Neural cell (in vitro differentiated cells): ENCODE measurements at regions not wholly inside any gene's neighbourhood (a gene's known extent, or its start where the extent isn't known, plus 50 kb on each side); places are given as distances from the start of the nearest gene placed in this dataset.

ENCODE experiments used
- EP300 ChIP-seq: fragments of 450-650 bp; conservative IDR thresholded peaks from 2 replicates; pipeline ENCODE4 v1.6.1; 2014; ENCODE audit warnings: antibody characterized with exemption, mild to moderate bottlenecking, moderate library complexity; ENCODE audit not compliant: poor library complexity, severe bottlenecking
- EZH2 ChIP-seq: fragments of 200-600, 300-800 bp; shearing (Covaris generic), sonication (generic); IDR thresholded peaks from 2 replicates; pipeline ENCODE4 v1.6.1; 2014; ENCODE audit warnings: antibody characterized with exemption, low read length, borderline replicate concordance, mild to moderate bottlenecking; ENCODE audit not compliant: insufficient read depth, poor library complexity, severe bottlenecking
- POLR2AphosphoS5 ChIP-seq: IDR thresholded peaks from 2 replicates; pipeline ENCODE4 v1.6.1; 2012
- SMC3 ChIP-seq: fragments of 450-650 bp; conservative IDR thresholded peaks from 2 replicates; pipeline ENCODE4 v1.6.1; 2014; ENCODE audit warnings: antibody characterized with exemption, mild to moderate bottlenecking, moderate library complexity; ENCODE audit not compliant: poor library complexity
- TAF1 ChIP-seq: IDR thresholded peaks from 2 replicates; pipeline ENCODE4 v1.6.1; 2012; ENCODE audit warnings: low read depth
- TF ChIP-seq, protein P1 (sequence below): fragments of 450-650 bp; IDR thresholded peaks from 2 replicates; pipeline ENCODE4 v1.5.1; 2014; ENCODE audit warnings: antibody characterized with exemption, mild to moderate bottlenecking, moderate library complexity; ENCODE audit not compliant: poor library complexity, severe bottlenecking

DNA sequence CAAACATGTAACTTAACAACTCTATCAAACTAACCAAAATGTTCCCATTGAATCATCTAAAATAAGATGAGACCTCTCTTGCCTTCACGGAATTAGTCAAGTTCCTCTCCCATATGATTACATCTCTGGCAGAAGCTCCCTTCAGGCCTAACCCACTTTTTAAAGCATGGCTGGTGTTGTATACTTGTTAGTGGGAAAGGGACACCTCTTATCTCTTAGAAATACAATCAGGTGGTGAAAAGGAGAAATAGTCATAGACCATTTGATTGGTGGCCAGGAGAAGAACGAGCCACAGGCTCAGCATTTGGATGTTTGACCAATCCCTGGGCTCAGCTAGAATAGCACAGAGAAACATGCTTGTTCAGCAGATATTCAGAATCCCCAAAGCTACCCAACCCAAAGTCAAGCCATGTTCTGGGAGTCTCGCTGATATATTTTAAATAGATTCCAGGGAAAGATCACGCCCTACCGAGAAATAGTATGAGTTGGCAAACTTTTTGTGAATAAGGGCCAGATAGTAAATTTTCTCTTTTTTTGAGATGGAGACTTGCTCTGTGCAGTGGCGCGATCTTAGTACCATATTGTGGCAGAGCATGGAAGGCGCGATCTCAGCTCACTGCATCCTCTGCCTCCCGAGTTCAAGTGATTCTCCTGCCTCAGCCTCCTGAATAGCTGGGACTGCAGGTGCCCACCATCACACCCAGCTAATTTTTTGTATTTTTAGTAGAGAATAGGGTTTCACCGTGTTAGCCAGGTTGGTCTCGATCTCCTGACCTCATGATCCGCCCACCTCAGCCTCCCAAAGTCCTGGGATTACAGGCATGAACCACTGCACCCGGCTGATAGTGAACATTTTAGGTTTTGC lies 126.3 kb upstream of the MYLIP start:
- TF ChIP-seq TAF1 (no peak), EZH2 (no peak), POLR2AphosphoS5 (no peak), SMC3 (no peak), EP300 (no peak)
- TF ChIP-seq, protein P1, sequence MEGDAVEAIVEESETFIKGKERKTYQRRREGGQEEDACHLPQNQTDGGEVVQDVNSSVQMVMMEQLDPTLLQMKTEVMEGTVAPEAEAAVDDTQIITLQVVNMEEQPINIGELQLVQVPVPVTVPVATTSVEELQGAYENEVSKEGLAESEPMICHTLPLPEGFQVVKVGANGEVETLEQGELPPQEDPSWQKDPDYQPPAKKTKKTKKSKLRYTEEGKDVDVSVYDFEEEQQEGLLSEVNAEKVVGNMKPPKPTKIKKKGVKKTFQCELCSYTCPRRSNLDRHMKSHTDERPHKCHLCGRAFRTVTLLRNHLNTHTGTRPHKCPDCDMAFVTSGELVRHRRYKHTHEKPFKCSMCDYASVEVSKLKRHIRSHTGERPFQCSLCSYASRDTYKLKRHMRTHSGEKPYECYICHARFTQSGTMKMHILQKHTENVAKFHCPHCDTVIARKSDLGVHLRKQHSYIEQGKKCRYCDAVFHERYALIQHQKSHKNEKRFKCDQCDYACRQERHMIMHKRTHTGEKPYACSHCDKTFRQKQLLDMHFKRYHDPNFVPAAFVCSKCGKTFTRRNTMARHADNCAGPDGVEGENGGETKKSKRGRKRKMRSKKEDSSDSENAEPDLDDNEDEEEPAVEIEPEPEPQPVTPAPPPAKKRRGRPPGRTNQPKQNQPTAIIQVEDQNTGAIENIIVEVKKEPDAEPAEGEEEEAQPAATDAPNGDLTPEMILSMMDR, result no peak
